ENCODE measurements at regions not wholly inside any gene's neighbourhood (a gene's known extent, or its start where the extent isn't known, plus 50 kb on each side); places are given as distances from the start of the nearest gene placed in this dataset.

DNA sequence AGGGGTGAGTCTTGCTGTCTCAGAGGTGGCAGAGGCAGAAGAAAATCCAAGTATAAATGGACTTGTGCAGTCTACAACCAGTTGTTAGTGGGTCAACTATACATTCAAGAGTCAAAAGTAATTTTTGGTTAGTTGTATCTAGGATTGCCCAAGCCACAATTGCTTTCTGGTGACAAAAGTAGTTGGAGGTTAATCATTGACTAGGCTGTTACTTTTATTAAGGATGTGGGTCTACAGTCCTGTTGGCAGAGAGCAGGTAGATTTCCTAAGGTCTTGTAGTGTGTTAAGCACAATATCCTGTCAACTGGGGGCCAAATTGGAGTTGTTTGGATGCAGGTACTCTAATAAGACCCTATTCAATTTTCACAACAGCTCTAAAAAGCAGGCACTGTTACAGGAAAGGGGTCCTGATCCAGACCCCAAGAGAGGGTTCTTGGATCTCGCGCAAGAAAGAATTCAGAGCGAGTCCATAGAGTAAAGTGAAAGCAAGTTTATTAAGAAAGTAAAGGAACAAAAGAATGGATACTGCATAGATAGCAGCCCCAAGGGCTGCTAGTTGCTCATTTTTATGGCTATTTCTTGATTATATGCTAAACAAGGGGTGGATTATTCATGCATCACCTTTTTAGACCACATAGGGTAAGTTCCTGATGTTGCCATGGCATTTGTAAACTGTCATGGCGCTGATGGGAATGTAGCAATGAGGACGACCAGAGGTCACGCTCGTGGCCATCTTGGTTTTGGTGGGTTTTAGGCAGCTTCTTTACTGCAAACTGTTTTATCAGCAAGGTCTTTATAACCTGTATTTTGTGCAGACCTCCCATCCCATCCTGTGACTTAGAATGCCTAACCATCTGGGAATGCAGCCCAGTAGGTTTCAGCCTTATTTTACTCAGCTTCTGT lies 232.6 kb upstream of the SRRM4 start:
- TF ChIP-seq POLR2A (IDR thresholded peaks at IDR 0.05) (no peak), EP300 (IDR thresholded peaks at IDR 0.05) (no peak), POLR2AphosphoS5 (IDR thresholded peaks at IDR 0.05) (no peak)
- TF ChIP-seq, protein P1, sequence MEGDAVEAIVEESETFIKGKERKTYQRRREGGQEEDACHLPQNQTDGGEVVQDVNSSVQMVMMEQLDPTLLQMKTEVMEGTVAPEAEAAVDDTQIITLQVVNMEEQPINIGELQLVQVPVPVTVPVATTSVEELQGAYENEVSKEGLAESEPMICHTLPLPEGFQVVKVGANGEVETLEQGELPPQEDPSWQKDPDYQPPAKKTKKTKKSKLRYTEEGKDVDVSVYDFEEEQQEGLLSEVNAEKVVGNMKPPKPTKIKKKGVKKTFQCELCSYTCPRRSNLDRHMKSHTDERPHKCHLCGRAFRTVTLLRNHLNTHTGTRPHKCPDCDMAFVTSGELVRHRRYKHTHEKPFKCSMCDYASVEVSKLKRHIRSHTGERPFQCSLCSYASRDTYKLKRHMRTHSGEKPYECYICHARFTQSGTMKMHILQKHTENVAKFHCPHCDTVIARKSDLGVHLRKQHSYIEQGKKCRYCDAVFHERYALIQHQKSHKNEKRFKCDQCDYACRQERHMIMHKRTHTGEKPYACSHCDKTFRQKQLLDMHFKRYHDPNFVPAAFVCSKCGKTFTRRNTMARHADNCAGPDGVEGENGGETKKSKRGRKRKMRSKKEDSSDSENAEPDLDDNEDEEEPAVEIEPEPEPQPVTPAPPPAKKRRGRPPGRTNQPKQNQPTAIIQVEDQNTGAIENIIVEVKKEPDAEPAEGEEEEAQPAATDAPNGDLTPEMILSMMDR (IDR thresholded peaks at IDR 0.05) = no peak
